ENCODE measurements at regions not wholly inside any gene's neighbourhood (a gene's known extent, or its start where the extent isn't known, plus 50 kb on each side); places are given as distances from the start of the nearest gene placed in this dataset.
A peak's percentile ranks its signal among the peaks of the same experiment; 100 is the strongest.

DNA sequence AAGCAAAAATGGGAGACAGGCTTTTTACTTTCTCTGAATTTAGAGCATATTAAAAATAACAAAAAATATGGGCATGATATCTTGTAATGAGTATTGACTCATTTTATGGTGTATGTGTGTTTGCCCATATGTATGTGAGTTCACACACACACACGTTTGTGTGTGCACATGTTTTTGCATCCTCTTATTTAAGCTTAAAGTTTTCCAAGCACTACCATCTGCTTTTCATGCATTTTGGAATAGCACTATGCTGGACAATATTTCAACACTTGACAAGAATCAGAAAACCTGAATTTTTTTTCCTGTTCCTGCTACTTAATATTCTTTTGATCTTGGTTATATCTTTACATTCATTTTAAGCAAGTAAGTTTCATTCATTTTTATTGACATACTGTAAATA, 872.7 kb downstream of the OTOL1 start:
- no peaks in the 10 kb centered on the region for H3K36me3 ChIP-seq
- TF ChIP-seq CTCF (IDR thresholded peaks at IDR 0.05; ENCODE audit: borderline replicate concordance): no peak
- H3K27ac ChIP-seq (replicated peaks): no peak overlapping the region
- peaks cover 41% of the 10 kb centered on the region for H3K4me1 ChIP-seq
- no peak for DNase-seq
- peaks cover 2% of the 10 kb centered on the region for H3K9me3 ChIP-seq (replicated peaks)
- intact Hi-C loops (cut with micrococcal nuclease): no loop called here
- H3K27me3 ChIP-seq (ENCODE audit: low read depth): no peaks in the 10 kb centered on the region
- no peak overlapping the region for H3K4me3 ChIP-seq

GRCh38 chr3:162370141-162370540, 873.5 kb downstream of the OTOL1 start:
- H3K27me3 ChIP-seq (ENCODE audit: low read depth): no peaks in the 10 kb centered on the region
- no peak for TF ChIP-seq CTCF (IDR thresholded peaks at IDR 0.05; ENCODE audit: borderline replicate concordance)
- no peak for DNase-seq
- H3K9me3 ChIP-seq (replicated peaks): peaks cover 5% of the 10 kb centered on the region
- peaks cover 39% of the 10 kb centered on the region for H3K4me1 ChIP-seq
- intact Hi-C loops (cut with micrococcal nuclease): no loop called here
- H3K27ac ChIP-seq (replicated peaks): peak overlapping the region; percentile 9
- no peaks in the 10 kb centered on the region for H3K36me3 ChIP-seq
- no peak overlapping the region for H3K4me3 ChIP-seq

DNA sequence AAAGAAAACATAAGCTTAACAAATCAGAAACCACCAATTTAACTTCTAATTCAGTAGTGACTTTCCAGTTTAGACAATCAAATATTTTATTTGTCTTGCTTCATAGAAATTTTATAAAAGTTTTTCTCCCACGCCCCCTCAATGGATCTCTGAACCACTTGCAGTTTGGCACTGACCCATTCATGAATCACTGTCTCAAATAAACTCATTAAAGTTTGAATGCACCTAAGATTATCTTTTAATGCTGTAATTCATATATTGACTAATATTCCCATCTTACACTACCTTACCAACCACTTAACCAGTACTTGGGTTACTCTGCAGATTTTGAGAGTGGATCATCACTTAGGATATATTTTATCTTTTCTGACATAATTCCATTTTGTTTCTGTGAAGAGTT, 880.2 kb downstream of the OTOL1 start:
- TF ChIP-seq CTCF (IDR thresholded peaks at IDR 0.05; ENCODE audit: borderline replicate concordance): no peak
- intact Hi-C loops (cut with micrococcal nuclease): no loop called here
- Histone ChIP-seq H3K27me3 (ENCODE audit: low read depth) (no peaks in the 10 kb centered on the region), H3K27ac (replicated peaks) (no peak overlapping the region), H3K4me1 (no peaks in the 10 kb centered on the region), H3K9me3 (replicated peaks) (peaks cover 22% of the 10 kb centered on the region), H3K4me3 (no peak overlapping the region), H3K36me3 (no peaks in the 10 kb centered on the region)
- DNase-seq: no peak

- no peaks in the 10 kb centered on the region for H3K36me3 ChIP-seq
- TF ChIP-seq CTCF (IDR thresholded peaks at IDR 0.05; ENCODE audit: borderline replicate concordance): no peak
- no peaks in the 10 kb centered on the region for H3K4me1 ChIP-seq
- no peak overlapping the region for H3K27ac ChIP-seq (replicated peaks)
- DNase-seq: no peak
- H3K27me3 ChIP-seq (ENCODE audit: low read depth): no peaks in the 10 kb centered on the region
- H3K4me3 ChIP-seq: no peak overlapping the region
- H3K9me3 ChIP-seq (replicated peaks): peaks cover 22% of the 10 kb centered on the region
- intact Hi-C loops (cut with micrococcal nuclease): no loop called here
Measured at GRCh38 chr3:162377608-162378007, 881.0 kb downstream of the OTOL1 start.

GRCh38 chr3:162385387-162385786, 888.8 kb downstream of the OTOL1 start:
- H3K36me3 ChIP-seq: no peaks in the 10 kb centered on the region
- DNase-seq: no peak
- H3K4me3 ChIP-seq: no peak overlapping the region
- no peak overlapping the region for H3K27ac ChIP-seq (replicated peaks)
- no peaks in the 10 kb centered on the region for H3K4me1 ChIP-seq
- H3K9me3 ChIP-seq (replicated peaks): no peaks in the 10 kb centered on the region
- TF ChIP-seq CTCF (IDR thresholded peaks at IDR 0.05; ENCODE audit: borderline replicate concordance): no peak
- H3K27me3 ChIP-seq (ENCODE audit: low read depth): no peaks in the 10 kb centered on the region
- intact Hi-C loops (cut with micrococcal nuclease): no loop called here

GRCh38 chr3:162390891-162391290, 894.3 kb downstream of the OTOL1 start:
- no peaks in the 10 kb centered on the region for H3K27me3 ChIP-seq (ENCODE audit: low read depth)
- intact Hi-C loops (cut with micrococcal nuclease): no loop called here
- H3K36me3 ChIP-seq: no peaks in the 10 kb centered on the region
- TF ChIP-seq CTCF (IDR thresholded peaks at IDR 0.05; ENCODE audit: borderline replicate concordance): no peak
- H3K9me3 ChIP-seq (replicated peaks): peaks cover 11% of the 10 kb centered on the region
- DNase-seq: no peak
- H3K27ac ChIP-seq (replicated peaks): no peak overlapping the region
- no peak overlapping the region for H3K4me3 ChIP-seq
- no peaks in the 10 kb centered on the region for H3K4me1 ChIP-seq
